ENCODE measurements at regions not wholly inside any gene's neighbourhood (a gene's known extent, or its start where the extent isn't known, plus 50 kb on each side); places are given as distances from the start of the nearest gene placed in this dataset.

- Mint-ChIP-seq H3K27me3 (ENCODE audit: low read depth) (no peaks in the 10 kb centered on the region), H3K27ac (no peak overlapping the region), H3K4me1 (peaks cover 7% of the 10 kb centered on the region in 2 experiments), H3K9me3 (peaks cover 22 to 24% of the 10 kb centered on the region in 2 experiments), H3K4me3 (no peak overlapping the region), H3K36me3 (ENCODE audit: insufficient read depth in 1 of 3, low read depth in 3 of 3) (peaks cover 0 to 13% (median 9%) of the 10 kb centered on the region in 3 experiments; a peak in 4 of 7 replicates)
- H3K23me2 ChIP-seq (ENCODE audit: insufficient read length, low read depth, low read length, poor library complexity, severe bottlenecking), result no peaks in the 10 kb centered on the region
- no peaks in the 10 kb centered on the region for H3K79me1 ChIP-seq (ENCODE audit: insufficient read depth, low read depth, low read length, poor library complexity, severe bottlenecking)
- no peak overlapping the region for H4K5ac ChIP-seq (ENCODE audit: insufficient read length, low read depth, low read length)
- no peaks in the 10 kb centered on the region for H3K9me3 ChIP-seq (ENCODE audit: control insufficient read depth, low read depth, low read length)
- H4K8ac ChIP-seq (replicated peaks; ENCODE audit: insufficient read length, low read depth, low read length), result no peak overlapping the region
- no peaks in the 10 kb centered on the region for H3K79me2 ChIP-seq (ENCODE audit: insufficient read depth, low read length)
- no peaks in the 10 kb centered on the region for H3K27me3 ChIP-seq (ENCODE audit: insufficient read depth, low read length)
- no peak overlapping the region for H3K4ac ChIP-seq (ENCODE audit: low read depth, low read length)
- H2BK120ac ChIP-seq (ENCODE audit: low read depth, low read length, poor library complexity, severe bottlenecking), result no peak overlapping the region
- H3K14ac ChIP-seq (ENCODE audit: insufficient read depth, low read length), result no peak overlapping the region
- H2BK5ac ChIP-seq (ENCODE audit: insufficient read length, low read length), result no peak overlapping the region
- no peak overlapping the region for H2BK20ac ChIP-seq (ENCODE audit: low read depth, low read length, poor library complexity, severe bottlenecking)
- no peak overlapping the region for H3K23ac ChIP-seq (ENCODE audit: insufficient read length, low read depth, low read length)
- no peaks in the 10 kb centered on the region for H4K20me1 ChIP-seq (ENCODE audit: control insufficient read depth, insufficient read depth, insufficient read length)
- H3K27ac ChIP-seq (ENCODE audit: insufficient read length, low read depth, low read length), result no peak overlapping the region
- DNase-seq, result no peak
- H3K4me2 ChIP-seq (ENCODE audit: insufficient read depth, insufficient read length, low read length), result no peak overlapping the region
- H4K91ac ChIP-seq (ENCODE audit: insufficient read length, low read depth, low read length), result no peak overlapping the region
- H3K4me1 ChIP-seq (ENCODE audit: insufficient read depth, low read length), result no peaks in the 10 kb centered on the region
- H2AK5ac ChIP-seq (ENCODE audit: insufficient read length, low read length), result no peak overlapping the region
- H3K18ac ChIP-seq (ENCODE audit: insufficient read length, low read depth, low read length), result no peak overlapping the region
- no peak overlapping the region for H3K56ac ChIP-seq (ENCODE audit: insufficient read length, low read depth, low read length)
- no peak overlapping the region for H2BK12ac ChIP-seq (ENCODE audit: insufficient read length, low read depth, low read length)
- no peak overlapping the region for H3K9ac ChIP-seq (ENCODE audit: extremely low read depth, insufficient read length, low read length)
- no peak overlapping the region for H2AFZ ChIP-seq (ENCODE audit: low read length)
- WGBS (ENCODE audit: extremely low coverage, insufficient read length, low lambda C conversion rate), result 100% methylated on average over 1 of the region's 2 CpGs
- TF ChIP-seq CTCF (conservative IDR thresholded peaks at IDR 0.05), result no peak
- no peak overlapping the region for H2BK15ac ChIP-seq (ENCODE audit: low read depth, low read length)
- no peak overlapping the region for H3T11ph ChIP-seq (ENCODE audit: low read length)
These were observed 547.2 kb upstream of the CDH8 start for GRCh38 chr16:62583414-62583813.

Data from H9 (cell line).